ENCODE measurements at regions not wholly inside any gene's neighbourhood (a gene's known extent, or its start where the extent isn't known, plus 50 kb on each side); places are given as distances from the start of the nearest gene placed in this dataset.

DNA sequence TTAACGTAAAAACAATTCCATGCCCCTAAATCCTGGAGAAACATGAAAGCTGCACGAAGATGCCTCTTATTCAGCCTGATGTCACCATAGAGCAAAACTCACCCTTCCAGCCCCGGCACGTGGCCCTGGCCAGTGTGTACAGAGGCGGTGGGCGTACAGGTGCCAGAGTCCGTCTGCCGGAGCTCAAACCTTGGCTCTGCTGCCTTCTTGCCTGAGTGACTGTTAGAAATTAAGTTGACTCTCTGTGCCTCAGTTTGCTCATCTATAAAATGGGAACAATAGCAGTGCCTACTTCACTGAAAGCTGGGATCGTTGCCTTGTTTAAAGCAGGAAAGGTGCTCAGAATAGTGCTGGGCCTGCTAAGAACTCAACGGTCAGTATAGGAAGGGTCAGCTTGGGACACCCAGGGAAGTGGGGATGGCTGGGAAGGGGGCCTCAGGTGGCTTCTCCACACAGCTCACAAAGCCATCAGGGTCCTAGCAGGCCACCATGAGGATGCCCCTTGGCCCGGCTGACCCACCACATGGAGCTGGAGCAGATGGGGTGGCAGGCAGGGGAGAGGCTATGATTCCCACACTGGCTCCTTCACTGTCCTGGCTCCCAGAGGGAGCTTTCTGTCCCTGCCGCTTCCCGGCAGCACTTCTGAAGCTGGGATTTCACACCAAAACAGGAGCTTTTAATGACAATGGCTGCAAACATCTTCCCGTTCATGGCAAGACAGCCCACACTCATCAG is 237.2 kb downstream of the NPHP4 start:
- no peak overlapping the region for H3K27ac Mint-ChIP-seq
- peaks cover under 1% of the 10 kb centered on the region; the same call in 1 of the 3 replicates for H3K9me3 Mint-ChIP-seq
- no peak overlapping the region for H3K4me2 ChIP-seq
- no peaks in the 10 kb centered on the region for H4K20me1 ChIP-seq (replicated peaks; ENCODE audit: insufficient read depth)
- H3K4me3 Mint-ChIP-seq = no peak overlapping the region
- H3K27me3 Mint-ChIP-seq (ENCODE audit: insufficient read depth, low read depth, poor library complexity) = no peaks in the 10 kb centered on the region
- no peaks in the 10 kb centered on the region for H3K4me1 ChIP-seq (ENCODE audit: insufficient read depth)
- H3K36me3 ChIP-seq (ENCODE audit: insufficient read depth) = no peaks in the 10 kb centered on the region
- H2AFZ ChIP-seq = no peak overlapping the region
- ATAC-seq = no peak
- H3K4me3 ChIP-seq = no peak overlapping the region
- no peak overlapping the region for H3K27ac ChIP-seq (ENCODE audit: low read depth)
- no peaks in the 10 kb centered on the region for H3F3A ChIP-seq (replicated peaks; ENCODE audit: low read depth)
- DNase-seq (ENCODE audit: low spot score) = no peak
- peaks cover 37% of the 10 kb centered on the region for H3K4me1 Mint-ChIP-seq
- H3K9me2 ChIP-seq (ENCODE audit: insufficient read depth) = no peaks in the 10 kb centered on the region
- H3K79me2 ChIP-seq (replicated peaks; ENCODE audit: insufficient read depth) = no peaks in the 10 kb centered on the region
- H3K27me3 ChIP-seq (ENCODE audit: insufficient read depth) = no peaks in the 10 kb centered on the region
- TF ChIP-seq, protein P1, sequence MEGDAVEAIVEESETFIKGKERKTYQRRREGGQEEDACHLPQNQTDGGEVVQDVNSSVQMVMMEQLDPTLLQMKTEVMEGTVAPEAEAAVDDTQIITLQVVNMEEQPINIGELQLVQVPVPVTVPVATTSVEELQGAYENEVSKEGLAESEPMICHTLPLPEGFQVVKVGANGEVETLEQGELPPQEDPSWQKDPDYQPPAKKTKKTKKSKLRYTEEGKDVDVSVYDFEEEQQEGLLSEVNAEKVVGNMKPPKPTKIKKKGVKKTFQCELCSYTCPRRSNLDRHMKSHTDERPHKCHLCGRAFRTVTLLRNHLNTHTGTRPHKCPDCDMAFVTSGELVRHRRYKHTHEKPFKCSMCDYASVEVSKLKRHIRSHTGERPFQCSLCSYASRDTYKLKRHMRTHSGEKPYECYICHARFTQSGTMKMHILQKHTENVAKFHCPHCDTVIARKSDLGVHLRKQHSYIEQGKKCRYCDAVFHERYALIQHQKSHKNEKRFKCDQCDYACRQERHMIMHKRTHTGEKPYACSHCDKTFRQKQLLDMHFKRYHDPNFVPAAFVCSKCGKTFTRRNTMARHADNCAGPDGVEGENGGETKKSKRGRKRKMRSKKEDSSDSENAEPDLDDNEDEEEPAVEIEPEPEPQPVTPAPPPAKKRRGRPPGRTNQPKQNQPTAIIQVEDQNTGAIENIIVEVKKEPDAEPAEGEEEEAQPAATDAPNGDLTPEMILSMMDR (conservative IDR thresholded peaks at IDR 0.05; ENCODE audit: low read depth in 2 of 2) = no peak
- TF ChIP-seq STAT1 (IDR thresholded peaks at IDR 0.05; ENCODE audit: unreplicated experiment) (no peak), NANOG (IDR thresholded peaks at IDR 0.05; ENCODE audit: borderline replicate concordance) (no peak), JUNB (IDR thresholded peaks at IDR 0.05; ENCODE audit: unreplicated experiment) (no peak), CREB1 (CRISPR knock-in tag; IDR thresholded peaks at IDR 0.05; ENCODE audit: low read depth) (no peak), EZH2phosphoT487 (IDR thresholded peaks at IDR 0.05; ENCODE audit: unreplicated experiment) (no peak), ZNF331 (CRISPR knock-in tag; IDR thresholded peaks at IDR 0.05; ENCODE audit: low read depth) (no peak), EZH2 (IDR thresholded peaks at IDR 0.05; ENCODE audit: low read depth, unreplicated experiment) (no peak), ZNF114 (CRISPR knock-in tag; IDR thresholded peaks at IDR 0.05) (no peak), POLR2AphosphoS5 (IDR thresholded peaks at IDR 0.05; ENCODE audit: low read depth) (no peak)
- TF ChIP-seq, protein P2, sequence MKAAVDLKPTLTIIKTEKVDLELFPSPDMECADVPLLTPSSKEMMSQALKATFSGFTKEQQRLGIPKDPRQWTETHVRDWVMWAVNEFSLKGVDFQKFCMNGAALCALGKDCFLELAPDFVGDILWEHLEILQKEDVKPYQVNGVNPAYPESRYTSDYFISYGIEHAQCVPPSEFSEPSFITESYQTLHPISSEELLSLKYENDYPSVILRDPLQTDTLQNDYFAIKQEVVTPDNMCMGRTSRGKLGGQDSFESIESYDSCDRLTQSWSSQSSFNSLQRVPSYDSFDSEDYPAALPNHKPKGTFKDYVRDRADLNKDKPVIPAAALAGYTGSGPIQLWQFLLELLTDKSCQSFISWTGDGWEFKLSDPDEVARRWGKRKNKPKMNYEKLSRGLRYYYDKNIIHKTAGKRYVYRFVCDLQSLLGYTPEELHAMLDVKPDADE (IDR thresholded peaks at IDR 0.05) = no peak
- TF ChIP-seq, protein P3, sequence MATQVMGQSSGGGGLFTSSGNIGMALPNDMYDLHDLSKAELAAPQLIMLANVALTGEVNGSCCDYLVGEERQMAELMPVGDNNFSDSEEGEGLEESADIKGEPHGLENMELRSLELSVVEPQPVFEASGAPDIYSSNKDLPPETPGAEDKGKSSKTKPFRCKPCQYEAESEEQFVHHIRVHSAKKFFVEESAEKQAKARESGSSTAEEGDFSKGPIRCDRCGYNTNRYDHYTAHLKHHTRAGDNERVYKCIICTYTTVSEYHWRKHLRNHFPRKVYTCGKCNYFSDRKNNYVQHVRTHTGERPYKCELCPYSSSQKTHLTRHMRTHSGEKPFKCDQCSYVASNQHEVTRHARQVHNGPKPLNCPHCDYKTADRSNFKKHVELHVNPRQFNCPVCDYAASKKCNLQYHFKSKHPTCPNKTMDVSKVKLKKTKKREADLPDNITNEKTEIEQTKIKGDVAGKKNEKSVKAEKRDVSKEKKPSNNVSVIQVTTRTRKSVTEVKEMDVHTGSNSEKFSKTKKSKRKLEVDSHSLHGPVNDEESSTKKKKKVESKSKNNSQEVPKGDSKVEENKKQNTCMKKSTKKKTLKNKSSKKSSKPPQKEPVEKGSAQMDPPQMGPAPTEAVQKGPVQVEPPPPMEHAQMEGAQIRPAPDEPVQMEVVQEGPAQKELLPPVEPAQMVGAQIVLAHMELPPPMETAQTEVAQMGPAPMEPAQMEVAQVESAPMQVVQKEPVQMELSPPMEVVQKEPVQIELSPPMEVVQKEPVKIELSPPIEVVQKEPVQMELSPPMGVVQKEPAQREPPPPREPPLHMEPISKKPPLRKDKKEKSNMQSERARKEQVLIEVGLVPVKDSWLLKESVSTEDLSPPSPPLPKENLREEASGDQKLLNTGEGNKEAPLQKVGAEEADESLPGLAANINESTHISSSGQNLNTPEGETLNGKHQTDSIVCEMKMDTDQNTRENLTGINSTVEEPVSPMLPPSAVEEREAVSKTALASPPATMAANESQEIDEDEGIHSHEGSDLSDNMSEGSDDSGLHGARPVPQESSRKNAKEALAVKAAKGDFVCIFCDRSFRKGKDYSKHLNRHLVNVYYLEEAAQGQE (IDR thresholded peaks at IDR 0.05; ENCODE audit: unreplicated experiment) = no peak
- H3K36me3 Mint-ChIP-seq (ENCODE audit: low read depth) = no peaks in the 10 kb centered on the region; the same call in 2 of the 3 replicates
